Esophagus squamous epithelium (tissue), 4 donors: ENCODE measurements at regions not wholly inside any gene's neighbourhood (a gene's known extent, or its start where the extent isn't known, plus 50 kb on each side); places are given as distances from the start of the nearest gene placed in this dataset.
"Not testable (repeated sequence)": the region's sequence is repeated elsewhere in the genome, so short reads cannot be mapped to it uniquely, and the experiment has no call there.

Experiments
- POLR2A ChIP-seq, 4 donors: fragments of 450-650 bp; IDR thresholded peaks; one replicate each; pipeline ENCODE4 v1.6.1; 2017; ENCODE audit warnings: antibody characterized with exemption in 4 of 4, mild to moderate bottlenecking in 4 of 4, moderate library complexity in 3 of 4
- TF ChIP-seq, protein P1 (sequence below), 6 experiments: fragments of 450-650 bp in 4 of 6; fragments of 200-600 bp in 2 of 6; sonication (generic) in 2 of 6; IDR thresholded peaks; one replicate each; pipeline ENCODE4 v1.5.1; 2016 to 2019; ENCODE audit warnings: antibody characterized with exemption in 6 of 6, mild to moderate bottlenecking in 4 of 6, moderate library complexity in 4 of 6

GRCh38 chr13:87191485-87191884, 479.7 kb upstream of the SLITRK5 start:
- TF ChIP-seq, protein P1, sequence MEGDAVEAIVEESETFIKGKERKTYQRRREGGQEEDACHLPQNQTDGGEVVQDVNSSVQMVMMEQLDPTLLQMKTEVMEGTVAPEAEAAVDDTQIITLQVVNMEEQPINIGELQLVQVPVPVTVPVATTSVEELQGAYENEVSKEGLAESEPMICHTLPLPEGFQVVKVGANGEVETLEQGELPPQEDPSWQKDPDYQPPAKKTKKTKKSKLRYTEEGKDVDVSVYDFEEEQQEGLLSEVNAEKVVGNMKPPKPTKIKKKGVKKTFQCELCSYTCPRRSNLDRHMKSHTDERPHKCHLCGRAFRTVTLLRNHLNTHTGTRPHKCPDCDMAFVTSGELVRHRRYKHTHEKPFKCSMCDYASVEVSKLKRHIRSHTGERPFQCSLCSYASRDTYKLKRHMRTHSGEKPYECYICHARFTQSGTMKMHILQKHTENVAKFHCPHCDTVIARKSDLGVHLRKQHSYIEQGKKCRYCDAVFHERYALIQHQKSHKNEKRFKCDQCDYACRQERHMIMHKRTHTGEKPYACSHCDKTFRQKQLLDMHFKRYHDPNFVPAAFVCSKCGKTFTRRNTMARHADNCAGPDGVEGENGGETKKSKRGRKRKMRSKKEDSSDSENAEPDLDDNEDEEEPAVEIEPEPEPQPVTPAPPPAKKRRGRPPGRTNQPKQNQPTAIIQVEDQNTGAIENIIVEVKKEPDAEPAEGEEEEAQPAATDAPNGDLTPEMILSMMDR (IDR thresholded peaks at IDR 0.05) = not testable (repeated sequence)
- TF ChIP-seq POLR2A (IDR thresholded peaks at IDR 0.05) = not testable (repeated sequence)
